ENCODE measurements at regions not wholly inside any gene's neighbourhood (a gene's known extent, or its start where the extent isn't known, plus 50 kb on each side); places are given as distances from the start of the nearest gene placed in this dataset.

GRCh38 chr22:47850644-47851151 lies 1088.2 kb downstream of the TBC1D22A start:
- no peak for DNase-seq

DNA sequence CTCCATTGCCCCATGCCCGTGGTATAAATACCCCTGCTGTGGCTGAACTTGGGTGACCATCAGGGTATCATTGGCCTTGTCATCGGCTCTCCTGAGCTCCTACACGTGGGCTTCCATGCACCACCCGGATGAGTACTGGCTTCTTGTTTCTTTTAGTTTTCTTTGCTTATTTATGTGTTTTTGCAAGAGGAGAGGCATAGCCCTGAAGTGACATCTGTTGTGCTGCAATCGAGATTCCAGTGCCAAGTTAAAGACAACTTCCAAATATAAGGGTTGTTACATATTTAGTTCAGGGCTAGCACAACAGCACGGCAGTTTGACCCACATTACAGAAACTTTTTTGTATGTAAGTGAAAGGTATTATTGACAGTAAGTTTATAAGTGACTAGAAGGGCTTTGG lies 1087.1 kb downstream of the TBC1D22A start:
- no peak for DNase-seq

- DNase-seq = no peak
Observed at GRCh38 chr22:47848184-47848920, 1085.9 kb downstream of the TBC1D22A start.

DNA sequence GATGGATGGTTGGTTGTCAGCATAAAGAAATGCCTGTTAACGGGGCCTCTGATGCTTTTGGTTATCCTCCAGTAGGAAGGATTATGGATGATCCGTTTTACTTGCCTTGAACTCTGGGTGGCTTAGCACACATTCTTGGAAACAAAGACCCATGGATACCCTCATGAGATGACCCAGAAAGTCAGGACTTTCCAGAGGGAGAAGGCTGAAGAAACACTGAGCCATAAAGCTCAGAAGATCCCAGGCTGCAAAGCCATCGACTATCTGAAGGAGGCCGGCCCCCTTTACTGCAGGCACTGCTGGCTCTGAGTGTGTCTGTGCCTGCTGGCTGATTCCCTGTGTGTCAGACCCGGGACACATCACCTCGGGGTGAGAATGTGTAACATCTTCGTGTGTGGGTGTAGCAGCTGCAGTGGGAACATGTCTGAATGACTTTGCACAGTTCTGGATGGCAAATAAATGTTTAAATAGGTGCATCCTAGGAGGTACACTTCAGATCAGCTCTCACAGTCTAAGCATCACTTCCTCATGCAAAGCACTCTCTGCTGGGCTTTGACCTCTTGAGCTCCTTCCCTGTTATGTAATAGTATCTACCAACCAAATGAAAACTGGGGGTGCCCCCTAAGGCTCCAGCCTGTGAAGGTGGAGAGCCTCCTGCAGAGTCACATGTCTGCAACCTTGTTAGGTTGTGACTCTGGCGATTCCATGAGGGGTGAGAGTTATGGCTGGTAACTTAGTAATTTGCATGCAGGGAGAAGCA lies 1084.9 kb downstream of the TBC1D22A start:
- DNase-seq = no peak

DNA sequence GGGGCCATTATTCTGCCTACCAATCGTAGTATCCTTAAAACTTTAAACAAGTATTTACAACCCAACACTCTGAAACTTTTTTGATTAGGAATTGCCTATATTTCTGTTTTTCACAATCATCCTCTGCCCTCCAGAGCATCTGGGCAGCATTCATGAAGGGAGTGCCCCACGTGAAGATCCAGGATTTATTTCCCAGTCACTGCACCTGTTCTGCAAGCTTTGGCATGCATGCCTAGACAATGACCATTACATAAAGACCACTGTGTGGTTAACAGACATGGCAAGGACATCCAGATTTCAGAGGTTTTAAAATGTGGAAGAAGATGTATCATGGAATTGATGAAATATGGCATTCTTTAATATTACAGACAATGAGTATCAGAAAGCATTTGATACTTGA lies 1083.8 kb downstream of the TBC1D22A start:
- no peak for DNase-seq

DNA sequence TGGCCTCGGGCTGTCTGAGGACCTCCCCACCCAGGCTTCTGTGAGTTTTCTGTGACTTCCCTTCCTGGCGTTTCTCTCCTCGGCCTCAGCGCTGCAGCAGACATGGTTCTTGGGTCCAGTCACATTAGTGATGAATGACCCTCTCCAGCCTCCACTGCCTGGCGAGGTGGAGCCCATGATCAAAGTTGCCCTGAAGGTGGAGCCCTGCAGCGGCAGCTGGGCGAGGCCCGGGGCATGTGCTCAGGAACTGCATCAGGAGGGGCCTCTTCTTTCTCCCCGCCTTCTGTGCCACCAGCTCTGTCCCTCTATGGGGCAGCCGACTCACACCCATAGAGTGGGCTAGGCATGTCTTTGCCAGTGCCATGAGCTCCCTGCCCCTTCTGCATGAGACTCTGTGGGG lies 1079.7 kb downstream of the TBC1D22A start:
- DNase-seq = no peak

- DNase-seq = no peak
Observed at GRCh38 chr22:47841156-47841555, 1078.7 kb downstream of the TBC1D22A start.

DNA sequence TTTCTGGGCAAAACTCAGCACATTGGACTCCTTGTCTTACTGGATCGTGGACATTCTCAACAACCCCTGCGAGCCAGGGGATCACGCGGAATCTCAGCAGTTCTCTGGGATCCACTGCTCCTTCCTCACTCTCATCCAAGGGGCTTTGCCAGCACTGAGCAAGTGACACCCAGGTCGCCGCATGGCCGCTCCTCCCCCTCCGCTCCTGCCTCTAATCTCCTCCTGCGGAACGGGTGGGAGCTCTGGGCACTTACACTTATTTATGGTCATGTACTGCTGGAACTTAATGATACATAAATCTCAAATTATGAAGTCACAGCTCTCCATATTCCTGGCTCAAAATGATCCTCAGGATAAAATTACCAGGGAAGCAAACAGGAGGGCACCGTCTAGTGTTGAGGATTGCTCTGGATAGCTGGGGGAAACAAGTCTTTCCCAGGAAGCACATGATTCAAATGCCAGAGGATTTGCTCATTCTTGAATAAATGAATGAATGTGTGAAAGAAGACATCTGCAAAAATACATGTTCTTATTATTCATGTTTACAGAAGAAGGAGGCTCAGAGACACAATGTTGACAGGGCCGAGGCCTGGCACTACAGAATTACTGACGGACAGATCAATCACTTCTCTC lies 1077.3 kb downstream of the TBC1D22A start:
- DNase-seq = no peak

GRCh38 chr22:47837703-47838102 lies 1075.3 kb downstream of the TBC1D22A start:
- peak; percentile 12 to 25 for DNase-seq

DNA sequence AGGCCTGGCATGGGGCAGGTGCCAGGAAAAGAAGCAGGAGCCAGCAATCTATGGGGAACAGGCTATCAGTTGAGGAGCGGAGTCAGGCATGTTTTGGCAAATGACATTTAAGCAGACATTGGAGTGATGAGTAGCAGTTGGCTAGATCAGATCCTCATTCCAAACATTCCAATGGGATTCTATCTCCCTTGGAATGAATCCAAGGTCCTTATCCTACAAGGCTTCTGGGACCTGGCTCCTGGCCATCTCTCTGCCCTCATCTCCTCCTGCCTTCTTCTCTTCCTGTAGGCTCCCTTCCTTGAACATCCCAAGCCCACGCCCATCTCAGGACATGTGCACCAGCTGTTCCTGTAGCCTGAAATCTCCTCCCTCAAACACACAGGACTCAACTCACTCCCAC lies 1074.5 kb downstream of the TBC1D22A start:
- no peak for DNase-seq

DNA sequence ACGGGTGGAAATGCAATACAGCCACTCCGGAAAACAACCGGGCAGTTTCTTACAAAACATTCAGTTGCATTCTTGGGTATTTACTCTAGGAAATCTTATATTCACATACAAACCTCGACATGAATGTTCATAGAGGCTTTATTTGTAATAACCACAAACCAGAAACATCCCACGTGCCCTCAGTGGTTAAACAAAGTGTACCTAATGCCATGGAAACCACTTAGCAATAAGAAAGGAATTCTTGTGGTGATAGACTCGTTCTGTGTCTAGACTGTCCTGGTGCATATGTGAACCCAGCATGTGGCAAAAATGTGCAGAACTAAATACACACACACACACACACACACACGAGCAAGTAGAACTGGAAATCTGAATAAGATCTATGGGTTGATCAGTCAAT lies 1073.3 kb downstream of the TBC1D22A start:
- no peak for DNase-seq

DNA sequence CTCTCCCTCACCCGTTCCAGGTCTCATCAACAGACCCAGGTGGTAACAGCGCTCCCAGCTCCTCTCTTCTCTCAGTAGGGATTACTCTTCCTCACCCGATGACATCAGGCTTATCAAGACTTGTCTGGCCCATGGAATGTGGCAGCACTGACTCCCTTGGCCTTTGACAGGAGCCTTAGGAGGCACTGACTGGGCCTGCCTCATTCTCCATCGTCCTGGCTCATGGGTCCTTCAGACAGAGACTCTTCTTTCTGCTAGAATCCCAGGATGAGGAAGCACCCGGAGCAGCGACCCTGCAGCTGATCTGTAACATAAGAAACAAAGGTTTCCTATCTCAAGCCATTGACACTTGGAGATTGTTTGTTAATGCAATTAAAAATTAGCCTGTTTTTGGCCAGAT lies 1063.6 kb downstream of the TBC1D22A start:
- DNase-seq = no peak

GRCh38 chr22:47822422-47822821 lies 1060.0 kb downstream of the TBC1D22A start:
- DNase-seq = no peak

DNA sequence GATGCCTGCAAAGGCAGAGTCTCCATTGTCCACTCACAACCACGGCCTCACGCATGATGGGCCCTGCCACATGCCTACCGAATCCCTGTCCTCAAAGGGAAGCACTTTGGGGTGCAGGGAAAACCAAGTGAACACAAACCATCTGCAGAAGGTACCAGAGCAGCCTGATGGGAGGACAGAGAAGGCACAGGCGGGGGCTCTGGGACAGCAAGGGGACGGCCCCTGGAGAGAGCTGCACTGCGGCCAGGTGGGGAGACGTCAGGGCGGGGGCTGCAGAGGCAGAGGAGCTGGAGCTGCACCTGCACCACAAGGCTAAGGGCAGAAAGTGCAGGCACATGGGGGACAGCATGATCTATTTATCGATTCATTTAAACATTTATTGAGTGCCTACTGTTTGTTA lies 1056.0 kb downstream of the TBC1D22A start:
- no peak for DNase-seq

- no peak for DNase-seq
Observed at GRCh38 chr22:47817380-47817779, 1054.9 kb downstream of the TBC1D22A start.

DNA sequence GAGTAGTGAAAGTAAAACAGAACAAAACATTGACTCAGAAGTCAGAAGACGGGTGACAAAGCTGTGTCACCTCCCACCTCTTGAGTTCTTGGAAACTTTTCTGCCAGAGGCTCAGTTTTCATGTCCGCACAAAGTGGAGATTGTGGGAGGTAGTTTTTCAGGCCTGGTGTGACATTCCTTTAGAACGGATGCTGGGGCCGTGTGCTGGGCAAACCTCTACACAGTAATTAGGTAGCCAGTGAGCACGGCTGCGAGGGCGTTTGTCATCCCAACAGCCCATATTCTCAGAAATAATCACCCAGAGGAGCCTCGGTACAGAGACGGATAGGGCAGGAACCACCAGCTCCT lies 1054.4 kb downstream of the TBC1D22A start:
- no peak for DNase-seq

GRCh38 chr22:47816121-47816862 lies 1053.8 kb downstream of the TBC1D22A start:
- DNase-seq = no peak

GRCh38 chr22:47814474-47814873 lies 1052.0 kb downstream of the TBC1D22A start:
- DNase-seq = no peak

GRCh38 chr22:47813661-47814060 lies 1051.2 kb downstream of the TBC1D22A start:
- no peak for DNase-seq

DNA sequence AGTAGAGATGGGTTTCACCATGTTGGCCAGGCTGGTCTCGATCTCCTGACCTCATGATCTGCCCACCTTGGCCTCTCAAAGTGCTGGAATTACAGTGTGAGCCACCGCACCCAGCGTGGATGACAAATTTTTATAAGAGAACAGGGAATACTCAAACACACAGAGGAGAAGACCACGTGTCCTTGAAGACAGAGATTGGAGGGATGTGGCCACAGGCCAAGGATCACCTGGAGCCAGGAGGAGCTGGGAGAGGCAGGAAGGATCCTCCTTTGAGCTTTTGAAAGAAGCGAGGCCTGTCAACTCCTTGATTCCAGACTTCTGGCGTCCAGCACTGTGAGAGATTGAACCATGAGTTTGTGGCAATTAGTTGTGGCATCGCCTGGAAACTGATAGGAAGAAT lies 1049.5 kb downstream of the TBC1D22A start:
- no peak for DNase-seq

GRCh38 chr22:47810505-47811500 lies 1048.4 kb downstream of the TBC1D22A start:
- DNase-seq = no peak
